Retina (tissue), 1 donor: ENCODE measurements at regions not wholly inside any gene's neighbourhood (a gene's known extent, or its start where the extent isn't known, plus 50 kb on each side); places are given as distances from the start of the nearest gene placed in this dataset.

Source experiments
- DNase-seq: peaks from one replicate; pipeline ENCODE4 v3.0.0-alpha.2; 2016

DNA sequence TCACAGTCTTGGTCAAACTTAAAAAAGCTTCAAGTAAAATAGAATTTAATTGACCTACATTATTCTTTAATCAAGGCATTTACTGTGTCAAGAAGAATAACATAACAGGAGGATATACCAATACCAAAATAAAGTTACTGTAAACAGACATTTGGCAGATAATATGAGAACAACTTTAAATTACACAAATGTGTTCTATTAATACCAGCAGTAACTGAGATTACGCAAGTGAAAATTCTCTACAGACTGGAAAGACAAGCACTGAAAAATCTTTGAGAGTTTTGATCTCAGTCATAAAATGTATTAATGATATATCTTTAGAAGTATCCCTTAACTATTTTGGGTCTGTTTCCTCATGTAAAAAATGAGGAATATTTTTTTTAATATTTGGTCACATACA, 169.2 kb upstream of the SOX5 start:
- no peak for DNase-seq

DNA sequence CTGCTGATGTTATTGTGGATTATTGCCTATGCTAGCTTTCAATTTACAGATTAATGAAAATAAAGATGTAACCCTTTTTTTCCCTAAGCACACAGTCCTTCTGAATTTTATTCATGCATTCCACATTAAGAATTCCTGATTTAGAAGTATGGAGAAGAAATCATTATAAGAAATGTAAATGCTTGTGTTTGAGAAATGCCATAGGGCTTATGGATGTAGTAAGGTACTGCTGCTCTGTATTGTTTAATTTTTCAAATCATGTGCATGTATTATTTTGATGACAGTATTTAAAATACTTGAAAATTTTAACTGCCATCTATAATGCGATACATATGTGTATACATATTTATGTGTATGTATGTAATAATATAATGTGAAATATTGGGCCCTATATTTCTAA, 167.1 kb upstream of the SOX5 start:
- DNase-seq = no peak

GRCh38 chr12:24113701-24114100, 164.2 kb upstream of the SOX5 start:
- no peak for DNase-seq

DNA sequence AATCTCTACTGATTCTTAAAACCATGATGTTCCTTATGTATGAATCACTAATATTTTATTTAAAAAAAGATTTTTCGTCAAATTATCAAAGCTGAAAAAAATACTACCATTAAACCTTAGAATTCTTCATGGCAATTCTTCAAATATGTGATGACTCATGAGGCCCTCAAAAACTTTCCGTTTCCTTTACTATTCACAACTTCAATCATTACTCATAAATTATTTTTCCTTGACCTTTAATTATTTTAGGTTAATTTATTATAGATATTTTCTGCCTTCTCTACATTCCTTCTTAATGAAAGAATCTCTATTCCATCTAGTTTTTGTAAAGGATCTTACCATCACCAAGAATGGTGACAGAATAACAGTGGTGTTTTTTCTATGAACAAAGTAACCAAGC, 162.1 kb upstream of the SOX5 start:
- DNase-seq = no peak

- no peak for DNase-seq
Observed at GRCh38 chr12:24111086-24111485, 161.6 kb upstream of the SOX5 start.

GRCh38 chr12:24109381-24110039, 160.0 kb upstream of the SOX5 start:
- DNase-seq = no peak

GRCh38 chr12:24102676-24103075, 153.2 kb upstream of the SOX5 start:
- DNase-seq = no peak

GRCh38 chr12:24099576-24099975, 150.1 kb upstream of the SOX5 start:
- no peak for DNase-seq

- no peak for DNase-seq
Observed at GRCh38 chr12:24095245-24095644, 145.8 kb upstream of the SOX5 start.

- DNase-seq = no peak
Observed at GRCh38 chr12:24089510-24089890, 140.0 kb upstream of the SOX5 start.

DNA sequence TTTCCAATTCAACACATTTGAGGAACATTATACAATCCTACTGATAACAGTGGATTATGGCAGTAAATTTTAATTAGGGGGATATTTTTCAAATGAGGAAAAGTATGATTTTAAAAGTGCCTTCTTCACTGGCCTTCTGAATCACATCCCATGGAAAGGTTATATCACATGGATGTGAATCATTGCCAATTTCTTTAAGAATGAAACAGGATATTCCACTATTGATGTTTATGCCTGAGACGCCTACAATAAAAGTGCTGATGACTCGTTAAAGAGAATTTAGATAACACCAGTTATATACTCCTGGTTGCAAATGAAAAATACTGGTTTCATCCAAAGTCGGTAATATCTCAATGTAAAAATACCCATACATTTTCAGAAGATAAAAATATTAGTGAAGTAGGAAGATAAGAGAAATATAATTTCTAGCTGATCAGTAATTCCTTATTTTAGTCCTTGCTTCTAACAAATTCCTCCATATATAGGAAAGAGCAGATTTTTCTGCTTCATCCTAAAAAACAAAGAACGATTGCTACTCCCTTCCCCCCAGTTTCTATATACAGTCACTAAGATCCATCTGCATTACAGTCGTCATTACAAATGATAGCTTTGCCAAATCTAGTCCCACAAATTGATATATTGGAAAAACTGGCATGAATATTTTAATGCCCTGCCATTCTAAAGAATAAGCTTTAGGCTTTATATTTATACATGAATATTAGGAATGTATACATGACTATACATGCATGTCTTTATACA, 139.5 kb upstream of the SOX5 start:
- DNase-seq = no peak

DNA sequence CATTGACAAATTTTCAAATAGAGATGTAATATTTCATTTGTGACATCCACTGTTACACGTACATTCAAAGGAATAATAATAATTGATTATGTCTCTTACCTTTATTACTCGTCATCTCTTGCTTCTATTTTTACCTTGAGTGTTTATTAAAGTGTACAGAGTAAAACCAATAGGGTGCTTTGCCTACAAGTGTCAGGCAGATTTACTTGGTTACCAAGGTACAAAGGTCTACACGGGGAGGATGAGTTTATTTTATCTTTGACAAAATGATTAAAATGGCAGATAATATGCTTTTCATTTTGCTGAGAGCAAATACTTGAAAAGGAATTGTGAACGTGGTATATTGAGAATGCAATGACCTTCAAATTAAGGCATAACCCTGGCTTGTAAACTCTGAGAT, 137.8 kb upstream of the SOX5 start:
- no peak for DNase-seq

DNA sequence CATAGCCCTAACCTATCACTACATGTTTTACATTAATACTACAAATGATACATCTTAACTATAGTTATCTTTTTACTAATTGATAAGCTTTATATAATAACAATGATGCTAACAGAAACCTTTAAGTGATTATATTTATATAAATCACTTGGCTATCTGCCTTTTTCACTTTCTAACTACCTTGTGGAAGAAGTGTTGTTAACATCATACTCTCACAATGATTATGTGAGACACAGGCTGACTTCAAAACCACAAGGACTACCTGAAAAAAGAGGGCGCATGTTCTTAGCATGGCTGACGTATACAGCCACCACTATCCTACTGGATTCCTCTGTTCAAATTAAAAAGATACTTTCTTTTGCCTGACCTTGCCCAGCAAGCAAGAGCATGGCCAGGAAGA, 135.3 kb upstream of the SOX5 start:
- no peak for DNase-seq

GRCh38 chr12:24083838-24084237, 134.4 kb upstream of the SOX5 start:
- DNase-seq = no peak

DNA sequence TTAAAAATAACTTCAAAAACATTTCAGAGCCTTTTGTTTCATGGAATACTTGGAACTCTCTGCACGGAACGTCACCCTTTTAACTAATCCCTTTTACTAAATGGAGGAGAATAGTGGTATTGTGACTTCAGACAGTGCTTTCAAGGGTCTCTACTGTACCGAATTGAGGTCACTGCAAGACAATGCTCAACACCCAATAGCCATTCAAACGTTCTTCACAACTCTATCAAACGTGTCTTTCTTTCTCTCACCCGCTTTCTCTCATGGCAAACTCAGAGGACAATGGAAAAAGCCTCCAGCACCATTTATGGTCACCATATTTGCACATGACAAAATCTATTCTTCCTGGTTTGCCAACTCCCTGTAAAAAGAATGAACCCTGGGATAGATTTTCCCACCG, 132.1 kb upstream of the SOX5 start:
- DNase-seq = peak; percentile 69

GRCh38 chr12:24081092-24081529, 131.6 kb upstream of the SOX5 start:
- peak; percentile 24 for DNase-seq

GRCh38 chr12:24080465-24080864, 131.0 kb upstream of the SOX5 start:
- DNase-seq = no peak

GRCh38 chr12:24079083-24079482, 129.6 kb upstream of the SOX5 start:
- DNase-seq = no peak

GRCh38 chr12:24078318-24078765, 128.9 kb upstream of the SOX5 start:
- no peak for DNase-seq

- DNase-seq = no peak
Observed at GRCh38 chr12:24077161-24077560, 127.7 kb upstream of the SOX5 start.

DNA sequence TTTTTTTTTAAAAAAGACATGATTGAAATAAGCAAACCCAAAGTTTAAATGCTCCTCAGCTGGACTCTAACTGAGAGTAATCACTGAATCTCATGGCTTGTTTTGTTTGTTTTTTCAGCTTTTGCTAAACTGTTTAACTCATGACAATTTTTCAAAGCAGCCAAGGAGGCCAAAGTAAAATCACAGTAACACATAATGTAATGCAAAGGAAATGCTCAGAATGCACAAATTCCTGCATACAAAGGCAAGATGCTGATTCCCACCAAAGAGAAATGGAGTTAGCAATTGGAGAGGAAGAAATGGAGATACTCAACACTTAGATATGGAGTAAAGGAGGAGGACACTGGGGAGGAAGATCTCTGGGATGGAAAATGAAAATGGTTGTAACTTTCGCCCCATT, 126.2 kb upstream of the SOX5 start:
- DNase-seq = no peak

GRCh38 chr12:24073170-24073810, 123.8 kb upstream of the SOX5 start:
- DNase-seq = no peak

- DNase-seq = no peak
Observed at GRCh38 chr12:24072302-24072701, 122.8 kb upstream of the SOX5 start.

DNA sequence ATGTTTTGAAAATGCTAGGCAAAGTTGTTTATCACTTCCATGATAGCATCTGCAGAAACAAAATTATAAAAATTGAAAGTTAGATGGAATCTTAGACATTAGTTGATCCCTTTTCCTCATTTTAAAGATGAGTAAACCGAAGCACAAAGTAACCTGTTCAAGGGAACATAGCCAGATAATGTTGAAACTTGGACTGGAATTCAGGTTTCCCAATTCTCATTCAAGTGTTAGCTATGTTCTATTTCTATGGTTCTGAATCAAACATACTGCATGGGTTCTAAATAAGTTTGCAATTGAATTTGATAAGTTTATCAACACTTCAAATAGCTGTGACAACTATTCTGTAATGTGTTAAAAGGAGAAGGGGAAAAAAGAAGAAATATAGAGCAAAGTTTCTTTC, 122.4 kb upstream of the SOX5 start:
- DNase-seq = no peak
